Cerebellar cortex (tissue), 1 donor: ENCODE measurements at regions not wholly inside any gene's neighbourhood (a gene's known extent, or its start where the extent isn't known, plus 50 kb on each side); places are given as distances from the start of the nearest gene placed in this dataset.
A peak's percentile ranks its signal among the peaks of the same experiment; 100 is the strongest.
"Not testable (repeated sequence)": the region's sequence is repeated elsewhere in the genome, so short reads cannot be mapped to it uniquely, and the experiment has no call there.

Experiments used
- DNase-seq: peaks from one replicate; pipeline ENCODE4 v3.0.0-alpha.2; 2015; ENCODE audit warnings: low spot score

GRCh38 chr16:75780669-75781068, 54.4 kb upstream of the CPHXL start:
- no peak for DNase-seq

GRCh38 chr16:75781683-75782343, 55.5 kb upstream of the CPHXL start:
- DNase-seq, result no peak

DNA sequence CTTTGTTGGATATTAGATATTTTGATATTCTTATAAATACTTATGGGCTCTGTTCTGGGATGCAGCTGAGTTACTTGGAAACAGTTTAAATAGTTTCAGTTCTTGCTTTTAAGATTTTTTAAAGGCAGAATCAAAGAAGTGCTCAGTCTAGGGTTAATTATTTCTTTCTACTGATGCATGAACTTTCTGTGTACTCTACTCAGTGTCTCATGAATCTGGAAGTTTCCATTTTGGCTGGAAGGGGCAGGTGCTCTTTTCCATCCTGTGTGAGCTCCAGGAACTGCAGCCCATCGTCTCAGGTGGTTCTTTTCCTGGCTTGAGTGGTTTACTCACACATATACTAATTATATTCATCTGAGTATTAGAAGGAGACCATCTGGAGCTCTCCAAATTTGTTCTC, 61.1 kb upstream of the CPHXL start:
- no peak for DNase-seq

GRCh38 chr16:75789237-75789636, 62.9 kb upstream of the CPHXL start:
- peak; percentile 75 for DNase-seq

- DNase-seq, result no peak
These were observed 66.6 kb upstream of the CPHXL start for GRCh38 chr16:75792771-75793492.

GRCh38 chr16:75793641-75794040, 67.4 kb upstream of the CPHXL start:
- no peak for DNase-seq

DNA sequence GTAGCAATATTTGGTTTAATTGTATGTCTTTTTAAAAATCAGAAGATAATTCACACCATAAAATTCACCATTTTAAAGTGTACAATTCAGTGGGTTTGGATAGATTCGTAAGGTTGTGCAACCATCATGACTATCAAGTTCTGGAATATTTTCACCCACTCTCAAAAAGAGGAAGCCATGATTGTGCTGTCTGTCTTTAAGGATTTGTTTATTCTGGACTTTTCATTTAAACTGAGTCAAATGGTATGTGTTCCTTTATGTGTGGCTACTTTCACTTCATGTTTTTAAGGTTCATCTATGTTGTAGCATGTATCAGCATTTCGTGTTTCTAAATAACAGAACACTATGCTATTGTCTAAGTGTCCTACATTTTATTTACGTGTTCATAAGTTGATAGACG, 68.1 kb upstream of the CPHXL start:
- no peak for DNase-seq

- no peak for DNase-seq
These were observed 72.4 kb upstream of the CPHXL start for GRCh38 chr16:75798714-75799113.

- peak; percentile 25 for DNase-seq
These were observed 75.0 kb upstream of the CPHXL start for GRCh38 chr16:75801307-75801706.

- no peak for DNase-seq
These were observed 77.5 kb upstream of the CPHXL start for GRCh38 chr16:75803753-75804152.

- DNase-seq, result no peak
These were observed 78.1 kb upstream of the CPHXL start for GRCh38 chr16:75804368-75804767.

DNA sequence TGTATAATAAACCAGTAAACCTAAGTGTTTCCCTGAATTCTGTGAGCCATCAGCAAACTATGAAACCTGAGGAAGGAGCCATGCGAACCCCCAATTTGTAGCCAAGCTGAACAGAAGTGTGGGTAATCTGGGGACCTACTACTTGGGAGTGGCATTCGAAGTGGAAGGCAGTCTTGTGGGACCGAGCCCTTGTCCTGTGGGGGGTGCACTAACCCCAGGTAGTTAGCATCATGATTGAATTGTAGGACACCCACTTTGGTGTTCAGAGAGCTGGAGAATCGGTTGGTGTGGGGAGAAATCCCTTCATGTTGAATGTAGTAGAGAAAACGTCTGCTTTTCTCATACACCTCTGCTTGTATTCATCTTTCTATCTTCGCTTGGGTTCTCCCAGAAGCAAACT, 79.7 kb upstream of the CPHXL start:
- DNase-seq, result no peak

GRCh38 chr16:75806487-75806886, 80.2 kb upstream of the CPHXL start:
- no peak for DNase-seq

GRCh38 chr16:75810342-75810741, 84.1 kb upstream of the CPHXL start:
- DNase-seq, result no peak

DNA sequence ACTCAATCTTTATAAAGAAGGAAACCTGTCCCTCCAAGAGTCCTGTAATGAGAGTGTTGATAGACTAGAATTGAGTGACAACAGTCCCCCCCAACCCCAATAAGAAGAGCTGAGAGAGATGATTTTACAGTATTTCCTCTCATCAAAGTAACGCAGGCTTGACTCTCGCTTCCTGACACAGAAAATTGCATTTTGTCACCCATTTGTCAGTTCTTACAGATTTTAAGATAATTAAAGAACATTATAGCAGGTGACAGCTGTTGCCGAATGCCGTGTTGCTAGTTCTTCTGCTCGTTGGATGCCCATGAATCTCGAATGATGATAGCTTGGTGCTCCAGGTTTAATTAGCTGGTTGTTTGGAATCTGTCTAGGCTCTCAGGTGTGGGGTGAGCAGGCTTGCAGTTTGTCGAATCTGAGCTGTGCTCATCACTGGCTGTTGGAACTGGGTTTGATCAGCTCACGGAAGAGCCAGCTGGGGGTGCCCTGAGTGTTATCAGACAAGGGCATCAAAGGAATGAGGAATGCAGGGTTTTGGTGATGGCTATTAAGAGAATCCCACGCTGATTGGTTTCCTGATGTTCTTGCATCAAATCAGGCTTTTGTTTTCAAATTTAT, 84.8 kb upstream of the CPHXL start:
- DNase-seq, result no peak

- no peak for DNase-seq
These were observed 92.2 kb upstream of the CPHXL start for GRCh38 chr16:75818491-75818890.

GRCh38 chr16:75820672-75821071, 94.4 kb upstream of the CPHXL start:
- DNase-seq, result no peak

- DNase-seq, result no peak
These were observed 94.8 kb upstream of the CPHXL start for GRCh38 chr16:75821117-75821516.

GRCh38 chr16:75825750-75826149, 99.5 kb upstream of the CPHXL start:
- not testable (repeated sequence) for DNase-seq

GRCh38 chr16:75827372-75828038, 101.2 kb upstream of the CPHXL start:
- not testable (repeated sequence) for DNase-seq

DNA sequence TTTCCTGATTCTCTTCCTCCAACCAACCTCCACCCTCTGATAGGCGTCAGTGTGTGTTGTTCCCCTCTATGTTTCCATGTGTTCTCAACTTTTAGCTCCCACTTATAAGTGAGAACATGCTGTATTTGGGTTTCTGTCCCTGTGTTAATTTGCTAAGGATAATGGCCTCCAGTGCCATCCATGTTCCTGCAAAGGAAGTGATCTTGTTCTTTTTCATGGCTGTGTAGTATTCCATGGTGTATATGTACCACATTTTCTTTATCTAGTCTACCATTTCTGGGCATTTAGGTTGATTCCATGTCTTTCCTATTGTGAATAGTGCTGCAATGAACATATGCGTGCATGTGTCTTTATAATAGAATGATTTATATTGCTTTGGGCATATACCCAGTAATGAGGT, 107.1 kb upstream of the CPHXL start:
- not testable (repeated sequence) for DNase-seq

GRCh38 chr16:75836347-75837010, 110.2 kb upstream of the CPHXL start:
- no peak for DNase-seq
